Neural cell (in vitro differentiated cells): ENCODE measurements at regions not wholly inside any gene's neighbourhood (a gene's known extent, or its start where the extent isn't known, plus 50 kb on each side); places are given as distances from the start of the nearest gene placed in this dataset.

Experiments used
- EP300 ChIP-seq: fragments of 450-650 bp; conservative IDR thresholded peaks from 2 replicates; pipeline ENCODE4 v1.6.1; 2014; ENCODE audit warnings: antibody characterized with exemption, mild to moderate bottlenecking, moderate library complexity; ENCODE audit not compliant: poor library complexity, severe bottlenecking
- EZH2 ChIP-seq: fragments of 200-600, 300-800 bp; shearing (Covaris generic), sonication (generic); IDR thresholded peaks from 2 replicates; pipeline ENCODE4 v1.6.1; 2014; ENCODE audit warnings: antibody characterized with exemption, low read length, borderline replicate concordance, mild to moderate bottlenecking; ENCODE audit not compliant: insufficient read depth, poor library complexity, severe bottlenecking
- MXI1 ChIP-seq: fragments of 450-650 bp; conservative IDR thresholded peaks from 2 replicates; pipeline ENCODE4 v1.6.1; 2014; ENCODE audit warnings: antibody characterized with exemption, mild to moderate bottlenecking; ENCODE audit not compliant: poor library complexity, severe bottlenecking
- POLR2AphosphoS5 ChIP-seq: IDR thresholded peaks from 2 replicates; pipeline ENCODE4 v1.6.1; 2012
- RAD21 ChIP-seq: fragments of 450-650 bp; conservative IDR thresholded peaks from 2 replicates; pipeline ENCODE4 v1.6.1; 2014; ENCODE audit warnings: antibody characterized with exemption, mild to moderate bottlenecking, moderate library complexity
- TAF1 ChIP-seq: IDR thresholded peaks from 2 replicates; pipeline ENCODE4 v1.6.1; 2012; ENCODE audit warnings: low read depth
- TF ChIP-seq, protein P1 (sequence below): fragments of 450-650 bp; IDR thresholded peaks from 2 replicates; pipeline ENCODE4 v1.5.1; 2014; ENCODE audit warnings: antibody characterized with exemption, mild to moderate bottlenecking, moderate library complexity; ENCODE audit not compliant: poor library complexity, severe bottlenecking
- TF ChIP-seq, protein P2 (sequence below): IDR thresholded peaks from 2 replicates; pipeline ENCODE4 v1.6.1; 2012; ENCODE audit warnings: borderline replicate concordance

DNA sequence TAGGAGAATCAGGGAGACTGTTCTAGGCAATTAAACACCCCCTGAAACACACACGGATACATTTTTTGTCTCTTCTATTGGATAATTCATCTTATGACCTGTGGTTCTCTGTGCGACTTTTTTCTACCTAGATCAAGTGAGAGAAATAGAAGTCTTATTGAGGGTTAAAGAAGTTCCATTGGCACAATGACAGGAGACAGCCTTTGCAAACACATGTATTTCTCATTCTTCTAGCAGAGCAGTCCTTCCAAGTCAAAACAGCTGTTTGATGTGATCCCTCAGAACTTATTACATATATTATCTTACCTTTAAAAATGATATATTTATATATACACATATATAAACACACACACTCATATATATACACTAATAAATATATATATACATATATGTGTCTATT lies 496.7 kb downstream of the SLC6A15 start:
- TF ChIP-seq, protein P1, sequence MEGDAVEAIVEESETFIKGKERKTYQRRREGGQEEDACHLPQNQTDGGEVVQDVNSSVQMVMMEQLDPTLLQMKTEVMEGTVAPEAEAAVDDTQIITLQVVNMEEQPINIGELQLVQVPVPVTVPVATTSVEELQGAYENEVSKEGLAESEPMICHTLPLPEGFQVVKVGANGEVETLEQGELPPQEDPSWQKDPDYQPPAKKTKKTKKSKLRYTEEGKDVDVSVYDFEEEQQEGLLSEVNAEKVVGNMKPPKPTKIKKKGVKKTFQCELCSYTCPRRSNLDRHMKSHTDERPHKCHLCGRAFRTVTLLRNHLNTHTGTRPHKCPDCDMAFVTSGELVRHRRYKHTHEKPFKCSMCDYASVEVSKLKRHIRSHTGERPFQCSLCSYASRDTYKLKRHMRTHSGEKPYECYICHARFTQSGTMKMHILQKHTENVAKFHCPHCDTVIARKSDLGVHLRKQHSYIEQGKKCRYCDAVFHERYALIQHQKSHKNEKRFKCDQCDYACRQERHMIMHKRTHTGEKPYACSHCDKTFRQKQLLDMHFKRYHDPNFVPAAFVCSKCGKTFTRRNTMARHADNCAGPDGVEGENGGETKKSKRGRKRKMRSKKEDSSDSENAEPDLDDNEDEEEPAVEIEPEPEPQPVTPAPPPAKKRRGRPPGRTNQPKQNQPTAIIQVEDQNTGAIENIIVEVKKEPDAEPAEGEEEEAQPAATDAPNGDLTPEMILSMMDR, result no peak
- no peak for TF ChIP-seq POLR2AphosphoS5
- no peak for TF ChIP-seq EZH2
- no peak for TF ChIP-seq TAF1
- TF ChIP-seq EP300, result no peak
- no peak for TF ChIP-seq MXI1
- no peak for TF ChIP-seq RAD21
- TF ChIP-seq, protein P2, sequence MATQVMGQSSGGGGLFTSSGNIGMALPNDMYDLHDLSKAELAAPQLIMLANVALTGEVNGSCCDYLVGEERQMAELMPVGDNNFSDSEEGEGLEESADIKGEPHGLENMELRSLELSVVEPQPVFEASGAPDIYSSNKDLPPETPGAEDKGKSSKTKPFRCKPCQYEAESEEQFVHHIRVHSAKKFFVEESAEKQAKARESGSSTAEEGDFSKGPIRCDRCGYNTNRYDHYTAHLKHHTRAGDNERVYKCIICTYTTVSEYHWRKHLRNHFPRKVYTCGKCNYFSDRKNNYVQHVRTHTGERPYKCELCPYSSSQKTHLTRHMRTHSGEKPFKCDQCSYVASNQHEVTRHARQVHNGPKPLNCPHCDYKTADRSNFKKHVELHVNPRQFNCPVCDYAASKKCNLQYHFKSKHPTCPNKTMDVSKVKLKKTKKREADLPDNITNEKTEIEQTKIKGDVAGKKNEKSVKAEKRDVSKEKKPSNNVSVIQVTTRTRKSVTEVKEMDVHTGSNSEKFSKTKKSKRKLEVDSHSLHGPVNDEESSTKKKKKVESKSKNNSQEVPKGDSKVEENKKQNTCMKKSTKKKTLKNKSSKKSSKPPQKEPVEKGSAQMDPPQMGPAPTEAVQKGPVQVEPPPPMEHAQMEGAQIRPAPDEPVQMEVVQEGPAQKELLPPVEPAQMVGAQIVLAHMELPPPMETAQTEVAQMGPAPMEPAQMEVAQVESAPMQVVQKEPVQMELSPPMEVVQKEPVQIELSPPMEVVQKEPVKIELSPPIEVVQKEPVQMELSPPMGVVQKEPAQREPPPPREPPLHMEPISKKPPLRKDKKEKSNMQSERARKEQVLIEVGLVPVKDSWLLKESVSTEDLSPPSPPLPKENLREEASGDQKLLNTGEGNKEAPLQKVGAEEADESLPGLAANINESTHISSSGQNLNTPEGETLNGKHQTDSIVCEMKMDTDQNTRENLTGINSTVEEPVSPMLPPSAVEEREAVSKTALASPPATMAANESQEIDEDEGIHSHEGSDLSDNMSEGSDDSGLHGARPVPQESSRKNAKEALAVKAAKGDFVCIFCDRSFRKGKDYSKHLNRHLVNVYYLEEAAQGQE, result no peak
